ENCODE measurements at regions not wholly inside any gene's neighbourhood (a gene's known extent, or its start where the extent isn't known, plus 50 kb on each side); places are given as distances from the start of the nearest gene placed in this dataset.

GRCh38 chr18:8946066-8946838 lies 156.2 kb upstream of the NDUFV2 start:
- Histone ChIP-seq H3K9ac (ENCODE audit: low read length in 2 of 2) (no peak overlapping the region), H3K36me3 (ENCODE audit: control insufficient read depth in 2 of 2, insufficient read depth in 2 of 2, low read length in 2 of 2) (no peaks in the 10 kb centered on the region), H3K4me1 (ENCODE audit: control insufficient read depth, insufficient read depth, low read length) (peaks cover 18% of the 10 kb centered on the region), H3K27ac (ENCODE audit: low read length) (no peak overlapping the region), H3K4me3 (ENCODE audit: low read length in 2 of 2) (no peak overlapping the region), H3K9me3 (ENCODE audit: control insufficient read depth in 2 of 2, low read length in 2 of 2) (no peaks in the 10 kb centered on the region), H3K27me3 (ENCODE audit: control insufficient read depth in 1 of 2, insufficient read depth in 2 of 2, low read length in 2 of 2) (no peaks in the 10 kb centered on the region)

- Histone ChIP-seq H3K9ac (ENCODE audit: low read length in 2 of 2) (peak overlapping the region in 1 of 2 donors; percentile 52), H3K27ac (ENCODE audit: low read length) (no peak overlapping the region), H3K27me3 (ENCODE audit: control insufficient read depth in 1 of 2, insufficient read depth in 2 of 2, low read length in 2 of 2) (no peaks in the 10 kb centered on the region), H3K4me3 (ENCODE audit: low read length in 2 of 2) (no peak overlapping the region), H3K4me1 (ENCODE audit: control insufficient read depth, insufficient read depth, low read length) (peaks cover 18% of the 10 kb centered on the region), H3K36me3 (ENCODE audit: control insufficient read depth in 2 of 2, insufficient read depth in 2 of 2, low read length in 2 of 2) (no peaks in the 10 kb centered on the region), H3K9me3 (ENCODE audit: control insufficient read depth in 2 of 2, low read length in 2 of 2) (no peaks in the 10 kb centered on the region)
Measured at GRCh38 chr18:8947566-8947965, 154.9 kb upstream of the NDUFV2 start.

- Histone ChIP-seq H3K36me3 (ENCODE audit: control insufficient read depth in 2 of 2, insufficient read depth in 2 of 2, low read length in 2 of 2) (no peaks in the 10 kb centered on the region), H3K27ac (ENCODE audit: low read length) (peak overlapping the region; percentile 42), H3K27me3 (ENCODE audit: control insufficient read depth in 1 of 2, insufficient read depth in 2 of 2, low read length in 2 of 2) (no peaks in the 10 kb centered on the region), H3K4me3 (ENCODE audit: low read length in 2 of 2) (no peak overlapping the region), H3K9ac (ENCODE audit: low read length in 2 of 2) (peak overlapping the region in 1 of 2 donors; percentile 52), H3K9me3 (ENCODE audit: control insufficient read depth in 2 of 2, low read length in 2 of 2) (no peaks in the 10 kb centered on the region), H3K4me1 (ENCODE audit: control insufficient read depth, insufficient read depth, low read length) (peaks cover 18% of the 10 kb centered on the region)
Measured at GRCh38 chr18:8948011-8948410, 154.5 kb upstream of the NDUFV2 start.

DNA sequence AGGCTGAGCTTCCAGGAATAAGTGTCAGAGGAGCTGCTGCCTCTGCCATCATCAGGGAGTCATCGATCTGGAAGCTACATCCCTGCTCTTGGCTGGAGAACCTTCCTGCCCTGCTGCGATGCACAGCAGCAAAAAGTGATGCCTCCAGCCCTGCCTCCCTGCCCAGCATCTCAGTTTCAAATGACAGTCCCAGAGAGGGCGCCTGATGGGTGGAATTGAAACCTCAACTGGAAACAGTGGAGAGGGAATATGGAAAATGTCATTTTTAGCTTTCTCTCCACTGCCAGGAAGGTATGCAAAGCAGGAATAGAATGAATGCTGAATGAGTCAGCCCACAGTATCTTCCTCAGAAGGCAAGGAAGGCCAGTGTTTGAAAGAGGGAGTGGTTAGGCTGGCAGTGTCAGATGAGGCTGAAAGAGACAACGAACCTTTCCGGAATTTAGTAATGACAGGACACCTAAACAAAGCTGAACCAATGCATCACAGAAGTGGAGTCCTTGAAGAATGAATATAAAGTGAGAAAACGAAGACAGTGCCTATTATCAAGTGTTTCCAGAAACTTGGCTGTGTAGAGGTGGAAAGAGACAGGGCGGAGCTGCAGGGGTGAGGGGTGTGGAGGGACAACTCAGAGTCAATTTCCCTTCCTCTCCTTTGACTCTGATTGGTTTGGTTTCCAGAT lies 153.9 kb upstream of the NDUFV2 start:
- peaks cover 0 to 2% of the 10 kb centered on the region in 2 donors for H3K9me3 ChIP-seq (ENCODE audit: control insufficient read depth in 2 of 2, low read length in 2 of 2)
- H3K27ac ChIP-seq (ENCODE audit: low read length), result peak overlapping the region; percentile 64
- H3K4me3 ChIP-seq (ENCODE audit: low read length in 2 of 2), result peak overlapping the region; percentile 6 to 16
- peak overlapping the region in 1 of 2 donors; percentile 73 for H3K9ac ChIP-seq (ENCODE audit: low read length in 2 of 2)
- H3K36me3 ChIP-seq (ENCODE audit: control insufficient read depth in 2 of 2, insufficient read depth in 2 of 2, low read length in 2 of 2), result no peaks in the 10 kb centered on the region
- H3K27me3 ChIP-seq (ENCODE audit: control insufficient read depth in 1 of 2, insufficient read depth in 2 of 2, low read length in 2 of 2), result no peaks in the 10 kb centered on the region
- peaks cover 18% of the 10 kb centered on the region for H3K4me1 ChIP-seq (ENCODE audit: control insufficient read depth, insufficient read depth, low read length)

DNA sequence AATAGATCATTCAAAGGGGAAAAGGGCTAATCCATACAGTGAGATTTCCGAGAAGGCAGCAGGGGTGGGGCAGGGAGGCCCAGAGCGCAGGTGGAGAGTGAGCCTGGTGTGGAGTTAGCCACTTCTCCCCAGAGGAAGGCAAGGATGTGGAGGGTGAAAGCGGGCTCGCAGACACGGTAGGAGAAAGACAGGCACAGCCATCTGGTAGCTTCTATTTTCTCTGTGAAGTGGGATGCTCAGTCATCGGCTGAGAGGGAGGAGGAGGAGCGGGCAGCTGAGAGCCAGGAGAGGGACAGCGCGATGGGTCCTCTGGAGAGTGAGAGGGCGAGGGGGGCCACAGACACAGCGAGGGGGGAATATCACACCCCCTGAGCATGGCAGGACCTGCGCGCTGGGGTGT lies 153.3 kb upstream of the NDUFV2 start:
- Histone ChIP-seq H3K4me3 (ENCODE audit: low read length in 2 of 2) (peak overlapping the region; percentile 6 to 22), H3K36me3 (ENCODE audit: control insufficient read depth in 2 of 2, insufficient read depth in 2 of 2, low read length in 2 of 2) (no peaks in the 10 kb centered on the region), H3K4me1 (ENCODE audit: control insufficient read depth, insufficient read depth, low read length) (peaks cover 16% of the 10 kb centered on the region), H3K27ac (ENCODE audit: low read length) (peak overlapping the region; percentile 64), H3K9me3 (ENCODE audit: control insufficient read depth in 2 of 2, low read length in 2 of 2) (peaks cover 0 to 6% of the 10 kb centered on the region in 2 donors), H3K27me3 (ENCODE audit: control insufficient read depth in 1 of 2, insufficient read depth in 2 of 2, low read length in 2 of 2) (no peaks in the 10 kb centered on the region), H3K9ac (ENCODE audit: low read length in 2 of 2) (peak overlapping the region; percentile 29 to 73)

GRCh38 chr18:8951491-8951890 lies 151.0 kb upstream of the NDUFV2 start:
- Histone ChIP-seq H3K9ac (ENCODE audit: low read length in 2 of 2) (no peak overlapping the region), H3K9me3 (ENCODE audit: control insufficient read depth in 2 of 2, low read length in 2 of 2) (peaks cover 0 to 6% of the 10 kb centered on the region in 2 donors), H3K27ac (ENCODE audit: low read length) (no peak overlapping the region), H3K27me3 (ENCODE audit: control insufficient read depth in 1 of 2, insufficient read depth in 2 of 2, low read length in 2 of 2) (no peaks in the 10 kb centered on the region), H3K36me3 (ENCODE audit: control insufficient read depth in 2 of 2, insufficient read depth in 2 of 2, low read length in 2 of 2) (no peaks in the 10 kb centered on the region), H3K4me3 (ENCODE audit: low read length in 2 of 2) (no peak overlapping the region), H3K4me1 (ENCODE audit: control insufficient read depth, insufficient read depth, low read length) (peaks cover 16% of the 10 kb centered on the region)

- Histone ChIP-seq H3K4me1 (ENCODE audit: control insufficient read depth, insufficient read depth, low read length) (peaks cover 16% of the 10 kb centered on the region), H3K9ac (ENCODE audit: low read length in 2 of 2) (no peak overlapping the region), H3K9me3 (ENCODE audit: control insufficient read depth in 2 of 2, low read length in 2 of 2) (peaks cover 0 to 6% of the 10 kb centered on the region in 2 donors), H3K36me3 (ENCODE audit: control insufficient read depth in 2 of 2, insufficient read depth in 2 of 2, low read length in 2 of 2) (no peaks in the 10 kb centered on the region), H3K27me3 (ENCODE audit: control insufficient read depth in 1 of 2, insufficient read depth in 2 of 2, low read length in 2 of 2) (no peaks in the 10 kb centered on the region), H3K27ac (ENCODE audit: low read length) (no peak overlapping the region), H3K4me3 (ENCODE audit: low read length in 2 of 2) (no peak overlapping the region)
Measured at GRCh38 chr18:8952174-8952573, 150.3 kb upstream of the NDUFV2 start.

DNA sequence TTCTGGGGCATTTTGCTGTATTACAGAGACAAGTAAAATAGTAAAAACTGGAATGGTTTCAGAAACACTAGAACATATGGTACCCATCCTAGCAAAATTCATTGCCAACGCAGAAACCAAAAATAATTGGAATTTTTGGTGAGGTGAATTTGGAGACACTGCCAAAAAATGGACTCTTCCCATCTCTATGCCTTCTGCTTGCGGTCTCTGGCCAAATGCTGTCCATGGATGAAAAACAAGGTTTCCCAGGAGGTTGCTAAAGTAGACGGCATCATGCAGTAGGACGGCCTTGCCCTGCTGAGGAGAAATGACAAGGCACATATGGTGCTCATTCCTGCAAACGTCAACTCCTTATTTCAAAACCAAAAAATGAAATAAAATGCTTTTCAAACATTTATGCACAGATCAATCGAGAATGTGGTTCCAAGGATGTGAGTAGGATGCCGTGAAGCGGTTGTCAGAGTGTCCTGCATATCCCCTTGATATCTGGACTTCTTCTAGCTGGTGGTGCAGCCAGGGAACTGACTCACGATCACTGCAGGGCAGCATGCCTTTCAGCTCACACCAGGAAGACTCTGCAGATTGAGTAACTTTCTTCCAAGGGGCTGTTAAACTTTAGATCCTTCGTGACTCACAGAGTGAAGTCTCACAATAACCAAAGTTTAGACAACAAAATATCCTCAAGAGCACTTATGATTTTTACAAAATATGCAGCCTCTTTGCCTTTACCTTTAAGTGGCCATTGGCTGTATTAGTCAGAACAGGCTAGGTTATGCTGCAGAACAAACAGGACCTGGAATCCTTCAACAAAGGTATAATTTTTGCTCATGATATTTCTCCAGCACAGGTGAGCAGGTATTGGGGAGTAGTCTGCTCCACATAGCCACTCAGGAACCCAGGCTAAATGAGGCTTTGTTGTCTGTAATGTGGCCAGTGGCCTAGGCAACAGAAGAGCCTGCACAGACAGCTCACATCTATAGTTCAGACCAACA lies 149.4 kb upstream of the NDUFV2 start:
- H3K27ac ChIP-seq (ENCODE audit: low read length), result no peak overlapping the region
- H3K9ac ChIP-seq (ENCODE audit: low read length in 2 of 2), result no peak overlapping the region
- no peaks in the 10 kb centered on the region for H3K36me3 ChIP-seq (ENCODE audit: control insufficient read depth in 2 of 2, insufficient read depth in 2 of 2, low read length in 2 of 2)
- peaks cover 16% of the 10 kb centered on the region for H3K4me1 ChIP-seq (ENCODE audit: control insufficient read depth, insufficient read depth, low read length)
- peaks cover 0 to 6% of the 10 kb centered on the region in 2 donors for H3K9me3 ChIP-seq (ENCODE audit: control insufficient read depth in 2 of 2, low read length in 2 of 2)
- no peak overlapping the region for H3K4me3 ChIP-seq (ENCODE audit: low read length in 2 of 2)
- no peaks in the 10 kb centered on the region for H3K27me3 ChIP-seq (ENCODE audit: control insufficient read depth in 1 of 2, insufficient read depth in 2 of 2, low read length in 2 of 2)

DNA sequence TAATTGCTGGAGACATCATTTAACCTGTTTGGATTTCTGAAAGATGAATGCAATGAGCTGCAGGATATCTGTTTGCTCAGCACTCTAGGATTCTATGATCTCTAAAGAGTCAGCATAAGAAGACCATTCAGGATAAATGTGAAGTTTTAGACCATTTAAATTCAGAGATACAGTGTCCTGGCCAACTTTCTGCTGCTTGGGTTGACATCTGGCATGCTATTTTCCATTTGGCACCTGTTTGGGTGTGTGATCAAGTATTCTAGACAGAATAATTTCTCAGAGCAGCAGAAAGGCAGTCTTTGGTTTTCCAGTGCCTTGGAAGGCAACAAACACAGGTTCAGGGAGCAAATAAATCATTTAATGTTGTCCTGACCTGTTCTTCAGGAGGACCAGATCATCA lies 144.8 kb upstream of the NDUFV2 start:
- no peak overlapping the region for H3K27ac ChIP-seq (ENCODE audit: low read length)
- H3K4me1 ChIP-seq (ENCODE audit: control insufficient read depth, insufficient read depth, low read length), result peaks cover 4% of the 10 kb centered on the region
- no peak overlapping the region for H3K4me3 ChIP-seq (ENCODE audit: low read length in 2 of 2)
- H3K36me3 ChIP-seq (ENCODE audit: control insufficient read depth in 2 of 2, insufficient read depth in 2 of 2, low read length in 2 of 2), result no peaks in the 10 kb centered on the region
- peaks cover 0 to 6% of the 10 kb centered on the region in 2 donors for H3K9me3 ChIP-seq (ENCODE audit: control insufficient read depth in 2 of 2, low read length in 2 of 2)
- H3K27me3 ChIP-seq (ENCODE audit: control insufficient read depth in 1 of 2, insufficient read depth in 2 of 2, low read length in 2 of 2), result no peaks in the 10 kb centered on the region
- H3K9ac ChIP-seq (ENCODE audit: low read length in 2 of 2), result no peak overlapping the region

DNA sequence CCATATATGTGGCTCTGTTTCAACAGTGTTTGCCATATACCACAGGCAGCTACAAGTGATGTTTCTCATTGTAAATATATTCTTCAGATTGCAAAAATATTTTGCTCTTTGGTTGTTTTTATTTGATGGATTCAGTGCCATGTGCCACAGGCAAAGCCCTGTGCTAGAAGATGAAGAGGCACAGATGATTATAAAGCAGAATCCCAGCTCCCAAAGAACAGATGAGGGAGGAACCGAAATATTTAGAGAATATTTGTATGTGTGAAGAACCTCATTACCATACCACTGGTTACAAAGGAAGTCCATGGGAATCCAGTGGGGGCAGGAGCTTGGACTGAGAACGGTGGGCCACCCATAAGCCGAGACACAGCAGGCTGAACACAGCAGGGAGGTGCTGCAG lies 143.8 kb upstream of the NDUFV2 start:
- H3K9ac ChIP-seq (ENCODE audit: low read length in 2 of 2), result no peak overlapping the region

More for the DNA sequence above, 143.8 kb upstream of the NDUFV2 start:
- Histone ChIP-seq H3K4me3 (ENCODE audit: low read length in 2 of 2) (no peak overlapping the region), H3K9me3 (ENCODE audit: control insufficient read depth in 2 of 2, low read length in 2 of 2) (peaks cover 0 to 3% of the 10 kb centered on the region in 2 donors), H3K36me3 (ENCODE audit: control insufficient read depth in 2 of 2, insufficient read depth in 2 of 2, low read length in 2 of 2) (no peaks in the 10 kb centered on the region), H3K27ac (ENCODE audit: low read length) (no peak overlapping the region), H3K4me1 (ENCODE audit: control insufficient read depth, insufficient read depth, low read length) (peaks cover 4% of the 10 kb centered on the region), H3K27me3 (ENCODE audit: control insufficient read depth in 1 of 2, insufficient read depth in 2 of 2, low read length in 2 of 2) (no peaks in the 10 kb centered on the region)
